Neuron (in vitro differentiated cells): ENCODE measurements at regions not wholly inside any gene's neighbourhood (a gene's known extent, or its start where the extent isn't known, plus 50 kb on each side); places are given as distances from the start of the nearest gene placed in this dataset.

Experiments
- H2AFZ ChIP-seq: one replicate; pipeline ENCODE4 v1.6.1; 2013; ENCODE audit warnings: low read depth, mild to moderate bottlenecking, inconsistent platforms, low read length, moderate library complexity
- H3K27me3 ChIP-seq: one replicate; pipeline ENCODE4 v1.6.1; 2013; ENCODE audit warnings: low read length; ENCODE audit not compliant: insufficient read depth
- H3K36me3 ChIP-seq: one replicate; pipeline ENCODE4 v1.6.1; 2013; ENCODE audit warnings: low read length; ENCODE audit not compliant: insufficient read depth
- H3K4me1 ChIP-seq: one replicate; pipeline ENCODE4 v1.6.1; 2013; ENCODE audit warnings: low read length; ENCODE audit not compliant: insufficient read depth
- H3K4me3 ChIP-seq: 2 replicates; pipeline ENCODE4 v1.5.1; 2013; ENCODE audit warnings: mild to moderate bottlenecking, low read length, moderate library complexity
- H3K9me3 ChIP-seq: one replicate; pipeline ENCODE4 v1.6.1; 2013; ENCODE audit warnings: low read length

DNA sequence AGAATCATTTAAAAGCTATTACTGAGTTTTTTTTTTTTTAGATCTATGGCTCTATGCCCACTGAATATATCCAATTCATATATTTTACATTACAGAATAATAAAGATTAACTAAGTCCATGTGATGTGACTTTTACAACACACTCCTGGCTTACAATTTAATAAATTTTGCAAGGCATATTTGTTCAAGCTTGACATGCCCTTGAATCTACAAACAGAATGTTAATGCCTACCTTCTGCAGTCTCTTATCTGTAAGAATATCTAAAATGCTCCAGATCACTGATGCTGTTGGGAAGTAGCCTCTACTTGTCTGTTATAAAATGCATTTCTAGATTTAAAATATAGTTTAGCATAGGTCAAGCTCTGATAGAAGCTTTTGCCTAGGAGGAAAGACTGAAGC, 100.7 kb upstream of the RASGEF1B start:
- no peak overlapping the region for H2AFZ ChIP-seq
- H3K4me3 ChIP-seq = no peak overlapping the region
- no peaks in the 10 kb centered on the region for H3K36me3 ChIP-seq
- no peaks in the 10 kb centered on the region for H3K9me3 ChIP-seq
- no peaks in the 10 kb centered on the region for H3K27me3 ChIP-seq
- H3K4me1 ChIP-seq = no peaks in the 10 kb centered on the region

DNA sequence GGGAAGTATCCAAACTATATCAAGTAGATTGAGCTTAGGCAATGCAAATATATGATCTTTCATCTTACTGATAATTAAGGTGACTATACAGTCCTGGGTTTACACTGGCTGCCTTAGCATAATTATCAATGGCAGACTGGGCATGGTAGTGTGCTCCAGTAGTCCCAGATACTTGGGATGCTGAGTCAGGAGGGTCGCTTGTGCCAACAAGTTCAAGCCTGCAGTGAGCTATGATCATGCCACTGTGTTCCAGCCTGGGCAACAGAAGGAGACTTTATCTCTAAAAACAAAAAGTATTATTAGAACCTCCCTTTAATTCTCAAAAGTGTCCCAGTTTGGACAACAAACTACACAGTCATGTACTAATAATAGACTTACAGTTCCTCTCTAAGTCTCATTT, 99.4 kb upstream of the RASGEF1B start:
- no peaks in the 10 kb centered on the region for H3K36me3 ChIP-seq
- H3K9me3 ChIP-seq = no peaks in the 10 kb centered on the region
- no peak overlapping the region for H3K4me3 ChIP-seq
- H3K27me3 ChIP-seq = no peaks in the 10 kb centered on the region
- H3K4me1 ChIP-seq = no peaks in the 10 kb centered on the region
- H2AFZ ChIP-seq = no peak overlapping the region

DNA sequence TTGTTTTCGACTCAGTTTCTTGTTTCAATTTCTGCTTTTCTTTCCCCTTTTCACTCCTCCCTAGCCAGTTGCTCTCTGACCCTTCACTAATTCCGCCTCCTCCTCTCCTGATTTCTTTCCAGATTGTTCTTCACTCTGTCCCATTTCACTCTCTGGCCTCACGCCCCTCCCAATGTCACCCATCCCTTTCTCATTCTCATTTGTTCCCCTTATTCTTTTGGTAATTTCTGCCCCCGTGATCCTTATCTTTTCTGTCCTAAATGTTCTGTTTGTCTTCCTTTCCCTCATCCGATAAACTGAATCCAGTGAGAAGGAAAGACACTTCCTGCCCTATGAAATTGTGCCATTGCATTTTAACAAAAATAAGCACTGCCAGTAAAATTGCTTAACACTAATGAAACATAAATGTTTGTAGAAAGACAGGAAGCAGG, 94.5 kb upstream of the RASGEF1B start:
- H3K4me3 ChIP-seq = no peak overlapping the region

DNA sequence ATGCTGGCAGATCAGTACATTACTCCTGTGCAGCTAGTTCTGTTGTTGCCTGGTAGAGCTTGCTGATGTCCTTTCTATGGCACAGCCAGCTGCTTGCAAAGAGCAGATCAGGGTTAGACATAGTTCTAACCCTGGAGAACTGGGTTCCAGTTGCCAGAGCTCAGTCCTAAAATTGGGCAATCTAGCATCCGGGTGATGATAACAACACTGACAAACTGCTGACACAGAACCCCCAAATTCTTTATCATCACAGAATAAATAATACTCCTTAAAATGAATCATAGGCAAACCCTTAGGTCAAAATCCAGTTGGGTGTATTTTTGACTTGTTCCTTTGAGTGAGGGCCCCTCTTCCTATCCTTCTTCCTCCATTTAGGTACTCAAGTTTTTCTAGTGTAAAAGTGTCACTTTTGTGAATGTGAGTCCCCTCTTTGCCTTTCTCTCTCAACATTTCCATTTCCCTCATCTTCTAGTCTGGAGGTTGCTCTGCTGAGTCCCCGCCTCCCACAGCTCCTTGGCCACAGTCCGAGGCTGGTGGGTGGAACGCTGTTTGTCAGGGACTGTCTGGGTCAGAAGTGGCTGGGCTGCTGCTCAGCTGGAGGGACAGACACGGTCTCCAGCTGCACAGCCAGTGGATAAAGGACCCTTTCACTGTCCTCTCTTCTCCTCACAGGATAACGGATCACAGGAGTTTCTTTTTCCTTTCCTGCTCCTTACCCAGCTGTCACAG, 93.6 kb upstream of the RASGEF1B start:
- Histone ChIP-seq H3K9me3 (no peaks in the 10 kb centered on the region), H3K27me3 (no peaks in the 10 kb centered on the region), H3K36me3 (no peaks in the 10 kb centered on the region), H2AFZ (no peak overlapping the region), H3K4me3 (no peak overlapping the region), H3K4me1 (peaks cover 3% of the 10 kb centered on the region)

More for the DNA sequence above, 94.5 kb upstream of the RASGEF1B start:
- no peaks in the 10 kb centered on the region for H3K27me3 ChIP-seq
- H3K9me3 ChIP-seq = no peaks in the 10 kb centered on the region
- no peak overlapping the region for H2AFZ ChIP-seq
- no peaks in the 10 kb centered on the region for H3K36me3 ChIP-seq
- H3K4me1 ChIP-seq = peaks cover 3% of the 10 kb centered on the region

DNA sequence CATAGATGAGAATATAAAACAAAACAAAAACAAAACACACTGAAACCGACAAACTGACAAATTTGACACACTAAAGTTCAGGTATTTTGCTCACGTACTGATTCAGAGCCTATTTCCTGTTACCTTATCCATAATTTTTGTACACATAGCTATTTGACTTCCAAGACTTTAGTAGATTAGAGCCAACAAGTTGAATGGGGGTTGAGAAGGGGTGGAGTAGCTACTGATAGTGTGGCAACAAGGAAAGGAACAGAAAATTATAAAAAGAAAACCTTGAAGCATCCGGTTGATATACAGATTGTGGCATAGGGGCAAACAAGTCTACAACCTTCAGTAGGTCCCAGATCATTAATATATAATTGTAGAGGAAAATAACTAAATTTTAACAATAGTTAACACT, 92.3 kb upstream of the RASGEF1B start:
- H3K4me3 ChIP-seq = no peak overlapping the region
- no peaks in the 10 kb centered on the region for H3K9me3 ChIP-seq
- H2AFZ ChIP-seq = no peak overlapping the region
- no peaks in the 10 kb centered on the region for H3K36me3 ChIP-seq
- no peaks in the 10 kb centered on the region for H3K27me3 ChIP-seq
- peaks cover 3% of the 10 kb centered on the region for H3K4me1 ChIP-seq

DNA sequence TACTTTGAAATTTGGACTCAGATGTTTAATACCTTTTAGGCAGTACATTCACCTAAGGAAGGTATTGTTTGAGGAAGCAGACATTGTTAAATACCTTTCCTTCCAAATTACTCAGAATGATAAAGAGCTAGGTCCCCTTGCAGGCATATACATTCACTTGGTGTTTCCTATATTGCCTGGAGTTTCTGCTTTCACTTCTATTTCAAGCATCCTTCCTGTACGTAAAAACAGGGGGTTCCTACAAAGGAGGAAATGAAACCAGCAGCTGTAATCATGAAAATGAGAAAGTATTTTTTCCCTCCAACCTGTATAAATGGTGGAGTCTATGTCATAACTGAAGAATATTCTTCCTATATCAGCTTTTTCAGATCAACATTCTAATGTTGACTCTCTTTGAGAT, 90.4 kb upstream of the RASGEF1B start:
- Histone ChIP-seq H3K4me3 (no peak overlapping the region), H3K4me1 (peaks cover 3% of the 10 kb centered on the region), H2AFZ (no peak overlapping the region), H3K9me3 (no peaks in the 10 kb centered on the region), H3K36me3 (no peaks in the 10 kb centered on the region), H3K27me3 (no peaks in the 10 kb centered on the region)

DNA sequence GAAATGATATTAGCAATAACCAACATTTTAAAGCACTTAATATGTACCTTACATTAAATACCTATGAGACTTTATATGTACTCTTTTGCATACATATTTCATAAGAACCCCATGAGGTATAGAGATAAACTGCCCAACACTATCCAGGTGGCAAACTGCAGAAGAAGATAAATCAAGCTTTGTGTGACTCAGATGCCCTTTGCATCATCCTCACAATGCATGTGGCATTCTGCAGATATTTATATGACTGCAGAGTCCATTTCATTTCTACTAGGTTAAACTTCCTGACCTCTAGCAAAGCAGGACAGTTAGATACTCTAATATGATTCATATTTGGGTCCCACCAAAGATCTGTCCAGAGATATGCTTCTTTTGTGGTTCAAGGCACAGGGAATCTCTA, 85.6 kb upstream of the RASGEF1B start:
- no peak overlapping the region for H3K4me3 ChIP-seq
- H3K9me3 ChIP-seq = no peaks in the 10 kb centered on the region
- peaks cover 3% of the 10 kb centered on the region for H3K4me1 ChIP-seq
- no peak overlapping the region for H2AFZ ChIP-seq
- H3K27me3 ChIP-seq = no peaks in the 10 kb centered on the region
- H3K36me3 ChIP-seq = no peaks in the 10 kb centered on the region

DNA sequence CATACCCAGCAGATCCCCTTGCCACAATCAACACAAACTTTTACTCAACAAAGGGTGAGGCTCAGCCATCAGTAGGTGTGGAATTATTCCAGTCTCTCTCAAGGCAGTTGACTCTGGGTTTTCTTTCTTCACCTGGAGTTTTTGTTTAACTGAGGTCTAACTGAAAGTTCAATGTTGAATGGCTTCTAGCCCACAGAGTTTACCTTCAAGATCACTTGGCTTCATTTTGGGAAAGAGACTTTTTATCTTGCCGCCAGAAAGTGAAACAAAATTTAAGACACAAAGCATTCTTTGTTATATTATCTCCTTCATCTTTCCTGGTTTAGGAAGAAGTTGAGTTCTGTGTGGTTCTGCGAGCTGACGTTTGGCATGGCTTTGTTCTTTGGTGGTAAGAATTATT, 83.8 kb upstream of the RASGEF1B start:
- Histone ChIP-seq H3K4me1 (peaks cover 3% of the 10 kb centered on the region), H3K36me3 (no peaks in the 10 kb centered on the region), H2AFZ (no peak overlapping the region), H3K9me3 (no peaks in the 10 kb centered on the region), H3K27me3 (no peaks in the 10 kb centered on the region), H3K4me3 (no peak overlapping the region)

DNA sequence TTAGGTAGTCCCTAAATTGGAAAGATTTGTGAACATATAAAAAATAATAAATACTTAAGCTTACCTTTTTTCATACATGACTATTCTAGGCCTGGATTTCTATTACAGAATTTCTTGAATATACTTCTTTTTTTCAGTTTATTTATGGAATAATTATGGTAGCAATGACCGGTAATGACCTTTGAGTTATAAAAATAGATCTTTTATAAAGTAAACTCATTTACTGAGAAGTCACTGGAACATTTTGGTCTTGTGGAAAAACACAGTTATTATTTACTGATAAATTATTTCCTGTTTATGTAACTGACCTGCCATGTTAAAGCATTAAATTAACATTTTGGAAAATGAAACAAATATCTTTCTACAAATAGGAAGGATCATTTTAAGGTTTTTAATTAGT, 80.4 kb upstream of the RASGEF1B start:
- Histone ChIP-seq H3K27me3 (no peaks in the 10 kb centered on the region), H3K9me3 (no peaks in the 10 kb centered on the region), H2AFZ (no peak overlapping the region), H3K4me3 (no peak overlapping the region), H3K4me1 (peaks cover 3% of the 10 kb centered on the region), H3K36me3 (no peaks in the 10 kb centered on the region)

DNA sequence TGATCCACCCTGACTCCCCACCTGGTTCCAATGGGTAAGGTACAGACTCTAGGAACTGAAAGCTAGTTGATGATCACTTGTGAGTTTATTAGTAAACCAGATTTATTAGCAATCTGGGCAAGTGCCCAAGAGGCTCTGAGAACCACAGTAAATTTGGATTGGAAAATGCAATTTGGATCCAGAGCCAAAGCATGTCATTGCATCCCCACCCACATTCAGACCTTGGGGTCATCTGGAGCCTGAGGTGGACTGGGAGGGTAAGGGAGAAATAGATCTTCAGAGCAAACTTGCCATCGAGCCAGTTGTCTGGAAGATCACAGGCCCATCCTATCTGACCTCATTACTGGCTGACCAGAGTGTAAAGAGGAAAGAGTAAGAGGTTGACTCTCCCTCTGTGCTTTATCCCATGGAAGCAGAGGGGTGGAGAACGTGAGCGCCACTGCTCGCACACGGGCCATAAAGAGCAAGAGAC, 78.7 kb upstream of the RASGEF1B start:
- Histone ChIP-seq H3K27me3 (no peaks in the 10 kb centered on the region), H3K9me3 (no peaks in the 10 kb centered on the region), H3K36me3 (no peaks in the 10 kb centered on the region), H3K4me1 (no peaks in the 10 kb centered on the region), H3K4me3 (no peak overlapping the region), H2AFZ (no peak overlapping the region)

DNA sequence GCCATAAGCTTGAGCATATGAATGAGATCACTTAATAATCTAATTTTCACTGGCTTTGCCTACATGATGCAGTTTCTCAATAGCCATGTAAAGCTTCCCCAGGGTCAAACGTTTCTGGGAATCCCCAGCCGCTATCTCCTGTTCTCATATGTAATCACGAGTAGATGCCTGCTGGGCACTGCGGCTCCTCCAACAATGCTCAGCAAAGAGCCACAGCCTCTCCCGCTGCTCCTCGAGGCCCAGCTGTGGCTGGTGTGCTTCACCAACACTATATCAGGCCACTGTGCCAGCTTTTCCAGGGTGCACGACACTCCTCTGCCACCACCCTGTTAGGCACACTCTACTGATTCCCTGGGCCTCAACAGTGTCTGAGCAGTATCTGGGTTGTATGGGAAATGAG, 78.3 kb upstream of the RASGEF1B start:
- Histone ChIP-seq H3K4me1 (no peaks in the 10 kb centered on the region), H3K36me3 (no peaks in the 10 kb centered on the region), H3K4me3 (no peak overlapping the region), H3K9me3 (no peaks in the 10 kb centered on the region), H3K27me3 (no peaks in the 10 kb centered on the region), H2AFZ (no peak overlapping the region)

DNA sequence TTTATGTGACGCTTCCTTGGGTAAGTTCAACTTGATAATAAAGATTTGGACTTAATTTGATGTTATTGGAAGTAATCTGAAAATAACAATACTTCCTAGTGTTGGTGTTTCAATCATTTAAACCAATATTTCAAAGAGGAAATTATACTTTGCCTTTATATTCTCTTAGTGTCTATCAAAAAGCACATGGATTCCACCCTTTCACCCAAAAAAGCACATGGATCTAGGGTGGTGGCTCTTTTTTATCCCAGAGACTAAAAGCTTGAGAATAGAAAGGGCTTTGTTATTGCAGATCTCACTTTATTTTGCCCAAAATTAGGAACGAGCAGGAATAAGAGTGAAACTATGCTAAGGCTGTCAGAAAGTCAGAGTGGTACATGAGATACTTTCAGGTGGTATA, 75.1 kb upstream of the RASGEF1B start:
- Histone ChIP-seq H3K27me3 (no peaks in the 10 kb centered on the region), H3K36me3 (no peaks in the 10 kb centered on the region), H3K4me3 (no peak overlapping the region), H2AFZ (no peak overlapping the region), H3K9me3 (no peaks in the 10 kb centered on the region), H3K4me1 (no peaks in the 10 kb centered on the region)

DNA sequence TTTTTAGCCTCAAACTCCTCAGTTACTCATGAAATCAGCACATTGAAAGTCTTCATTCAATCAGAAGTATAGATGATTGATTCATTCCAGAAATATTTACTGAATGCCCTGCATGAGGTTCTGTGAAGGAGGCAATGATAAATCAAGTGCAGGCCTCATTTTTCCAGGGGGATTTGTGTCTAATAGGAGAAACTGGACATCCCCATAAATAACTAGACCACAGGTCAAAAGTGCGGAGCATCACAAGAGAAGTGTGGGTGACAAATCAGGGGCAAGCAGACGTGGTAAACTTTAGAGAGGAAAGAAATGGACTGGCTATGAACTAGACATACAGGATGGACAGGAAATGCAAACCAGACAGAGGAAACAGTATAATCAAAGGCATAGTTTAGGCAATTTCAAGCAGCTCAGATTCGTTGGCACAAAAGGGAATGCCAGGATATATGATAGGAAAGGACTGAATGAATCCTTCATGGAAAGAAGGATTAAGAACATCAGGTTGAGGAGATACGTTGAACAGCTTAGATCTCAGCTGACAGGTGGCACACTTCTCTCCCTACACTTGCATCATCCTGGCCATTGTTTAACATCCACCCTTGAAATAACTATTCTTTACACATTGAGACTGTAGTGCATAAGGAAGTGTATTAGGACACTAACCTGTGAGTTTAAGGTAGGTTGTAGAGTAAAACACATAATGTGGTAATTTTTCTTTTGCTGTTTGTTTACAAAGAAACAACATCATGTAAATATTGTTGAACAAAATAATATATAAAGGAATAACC, 69.6 kb upstream of the RASGEF1B start:
- Histone ChIP-seq H3K4me3 (no peak overlapping the region), H3K36me3 (no peaks in the 10 kb centered on the region), H2AFZ (no peak overlapping the region), H3K4me1 (no peaks in the 10 kb centered on the region), H3K27me3 (no peaks in the 10 kb centered on the region), H3K9me3 (no peaks in the 10 kb centered on the region)
